ENCODE measurements at regions not wholly inside any gene's neighbourhood (a gene's known extent, or its start where the extent isn't known, plus 50 kb on each side); places are given as distances from the start of the nearest gene placed in this dataset.

- TF ChIP-seq POLR2A (IDR thresholded peaks at IDR 0.05) = no peak
- TF ChIP-seq POLR2AphosphoS5 (IDR thresholded peaks at IDR 0.05) = no peak
Measured at GRCh38 chr4:14887842-14888433, 114.3 kb upstream of the CPEB2 start.
